Brain microvascular endothelial cell (primary cell): ENCODE measurements at regions not wholly inside any gene's neighbourhood (a gene's known extent, or its start where the extent isn't known, plus 50 kb on each side); places are given as distances from the start of the nearest gene placed in this dataset.
"Not testable (repeated sequence)": the region's sequence is repeated elsewhere in the genome, so short reads cannot be mapped to it uniquely, and the experiment has no call there.

Experiments
- DNase-seq: peaks from one replicate; pipeline ENCODE4 v3.0.0-alpha.2; 2020
- H3K27ac ChIP-seq: fragments of 250-450 bp; sonication (Bioruptor Pico); 2 replicates; pipeline ENCODE4 v1.5.1; 2020; ENCODE audit warnings: mild to moderate bottlenecking, moderate library complexity
- H3K27me3 ChIP-seq: fragments of 250-450 bp; sonication (Bioruptor Pico); replicated peaks from 2 replicates; pipeline ENCODE4 v1.5.1; 2020; ENCODE audit warnings: mild to moderate bottlenecking
- H3K36me3 ChIP-seq: fragments of 250-450 bp; sonication (Bioruptor Pico); replicated peaks from 2 replicates; pipeline ENCODE4 v1.5.1; 2020; ENCODE audit warnings: mild to moderate bottlenecking
- H3K4me3 ChIP-seq: 2 replicates; pipeline ENCODE4 v1.5.1; 2011; ENCODE audit warnings: low read depth, mild to moderate bottlenecking, control low read depth, low read length, moderate library complexity
- CTCF ChIP-seq: IDR thresholded peaks from 2 replicates; pipeline ENCODE4 v1.5.1; 2011; ENCODE audit warnings: low read depth, mild to moderate bottlenecking, moderate library complexity, low read length, control low read depth, inconsistent platforms; ENCODE audit errors: missing control alignments
- in situ Hi-C: cut with HindIII; loops from 2 replicates; pipeline ENCODE4 v1.10.0; 2017; ENCODE audit warnings: low sequenced_read_pairs, low pct_ligation_motif_present

GRCh38 chr13:22961835-22962537, 218.8 kb upstream of the SGCG start:
- TF ChIP-seq CTCF: no peak
- in situ Hi-C loops: no loop called here
- DNase-seq: no peak

GRCh38 chr13:22963384-22964053, 217.3 kb upstream of the SGCG start:
- DNase-seq, H3K4me3 ChIP-seq, H3K27ac ChIP-seq, H3K27me3 ChIP-seq, in situ Hi-C loops, H3K36me3 ChIP-seq: not testable (repeated sequence)

More at GRCh38 chr13:22961835-22962537, 218.8 kb upstream of the SGCG start:
- no peaks in the 10 kb centered on the region for H3K36me3 ChIP-seq
- no peak overlapping the region for H3K4me3 ChIP-seq
- H3K27ac ChIP-seq: no peak overlapping the region
- no peaks in the 10 kb centered on the region for H3K27me3 ChIP-seq

GRCh38 chr13:22964245-22964966, 216.4 kb upstream of the SGCG start:
- no peak for DNase-seq
- no peak for TF ChIP-seq CTCF
- no peaks in the 10 kb centered on the region for H3K36me3 ChIP-seq
- H3K27me3 ChIP-seq: no peaks in the 10 kb centered on the region
- in situ Hi-C loops: no loop called here
- H3K4me3 ChIP-seq: no peak overlapping the region
- no peak overlapping the region for H3K27ac ChIP-seq

- H3K27ac ChIP-seq, H3K27me3 ChIP-seq, in situ Hi-C loops, H3K36me3 ChIP-seq, DNase-seq, H3K4me3 ChIP-seq: not testable (repeated sequence)
Measured at GRCh38 chr13:22965011-22965857, 215.5 kb upstream of the SGCG start.

- in situ Hi-C loops, H3K27me3 ChIP-seq: not testable (repeated sequence)
Measured at GRCh38 chr13:22965858-22966239, 214.9 kb upstream of the SGCG start.

GRCh38 chr13:22966753-22967152, 214.0 kb upstream of the SGCG start:
- H3K36me3 ChIP-seq, DNase-seq, H3K27me3 ChIP-seq, in situ Hi-C loops, H3K4me3 ChIP-seq, H3K27ac ChIP-seq: not testable (repeated sequence)

More at GRCh38 chr13:22965858-22966239, 214.9 kb upstream of the SGCG start:
- H3K36me3 ChIP-seq, H3K4me3 ChIP-seq, DNase-seq, H3K27ac ChIP-seq: not testable (repeated sequence)

- in situ Hi-C loops: no loop called here
- Histone ChIP-seq H3K27me3 (no peaks in the 10 kb centered on the region), H3K27ac (no peak overlapping the region), H3K4me3 (no peak overlapping the region), H3K36me3 (no peaks in the 10 kb centered on the region)
- TF ChIP-seq CTCF: no peak
- no peak for DNase-seq
Measured at GRCh38 chr13:22967669-22968068, 213.1 kb upstream of the SGCG start.
